ENCODE measurements at regions not wholly inside any gene's neighbourhood (a gene's known extent, or its start where the extent isn't known, plus 50 kb on each side); places are given as distances from the start of the nearest gene placed in this dataset.

- no peaks in the 10 kb centered on the region for H3K4me1 ChIP-seq
- no peak for DNase-seq (ENCODE audit: extremely low spot score in 2 of 2)
- no peaks in the 10 kb centered on the region for H3K27me3 ChIP-seq
- intact Hi-C loops (cut with DNase I), result no loop called here
- H3K4me3 ChIP-seq, result no peak overlapping the region
- H3K9me3 ChIP-seq, result no peaks in the 10 kb centered on the region
- TF ChIP-seq CTCF (IDR thresholded peaks at IDR 0.05) (no peak), POLR2AphosphoS5 (IDR thresholded peaks at IDR 0.05; ENCODE audit: insufficient read depth in 1 of 2, low read depth in 1 of 2) (no peak), POLR2A (IDR thresholded peaks at IDR 0.05) (no peak)
- no peak overlapping the region for H3K27ac ChIP-seq
- no peaks in the 10 kb centered on the region for H3K36me3 ChIP-seq
Observed at GRCh38 chr2:164073101-164074074, 337.6 kb upstream of the FIGN start.

GRCh38 chr2:164069540-164069939 lies 333.7 kb upstream of the FIGN start:
- intact Hi-C loops (cut with DNase I), result no loop called here
- Histone ChIP-seq H3K27ac (no peak overlapping the region), H3K9me3 (no peaks in the 10 kb centered on the region), H3K36me3 (no peaks in the 10 kb centered on the region), H3K27me3 (no peaks in the 10 kb centered on the region), H3K4me1 (no peaks in the 10 kb centered on the region), H3K4me3 (no peak overlapping the region)
- DNase-seq (ENCODE audit: extremely low spot score in 2 of 2), result no peak
- TF ChIP-seq POLR2AphosphoS5 (IDR thresholded peaks at IDR 0.05; ENCODE audit: insufficient read depth in 1 of 2, low read depth in 1 of 2), result no peak
- TF ChIP-seq POLR2A (IDR thresholded peaks at IDR 0.05), result no peak
- TF ChIP-seq CTCF (IDR thresholded peaks at IDR 0.05), result no peak

GRCh38 chr2:164068063-164068462 lies 332.3 kb upstream of the FIGN start:
- no peaks in the 10 kb centered on the region for H3K4me1 ChIP-seq
- no peaks in the 10 kb centered on the region for H3K9me3 ChIP-seq
- no peaks in the 10 kb centered on the region for H3K36me3 ChIP-seq
- TF ChIP-seq POLR2A (IDR thresholded peaks at IDR 0.05), result no peak
- no peak for TF ChIP-seq CTCF (IDR thresholded peaks at IDR 0.05)
- TF ChIP-seq POLR2AphosphoS5 (IDR thresholded peaks at IDR 0.05; ENCODE audit: insufficient read depth in 1 of 2, low read depth in 1 of 2), result no peak
- no peaks in the 10 kb centered on the region for H3K27me3 ChIP-seq
- H3K4me3 ChIP-seq, result no peak overlapping the region
- intact Hi-C loops (cut with DNase I), result no loop called here
- H3K27ac ChIP-seq, result no peak overlapping the region
- no peak for DNase-seq (ENCODE audit: extremely low spot score in 2 of 2)

- Histone ChIP-seq H3K27me3 (no peaks in the 10 kb centered on the region), H3K9me3 (no peaks in the 10 kb centered on the region), H3K27ac (no peak overlapping the region), H3K4me3 (no peak overlapping the region), H3K4me1 (no peaks in the 10 kb centered on the region), H3K36me3 (no peaks in the 10 kb centered on the region)
- intact Hi-C loops (cut with DNase I), result no loop called here
- no peak for TF ChIP-seq POLR2A (IDR thresholded peaks at IDR 0.05)
- TF ChIP-seq POLR2AphosphoS5 (IDR thresholded peaks at IDR 0.05; ENCODE audit: insufficient read depth in 1 of 2, low read depth in 1 of 2), result no peak
- no peak for TF ChIP-seq CTCF (IDR thresholded peaks at IDR 0.05)
- DNase-seq (ENCODE audit: extremely low spot score in 2 of 2), result no peak
Observed at GRCh38 chr2:164066095-164066494, 330.3 kb upstream of the FIGN start.

GRCh38 chr2:164065038-164065437 lies 329.2 kb upstream of the FIGN start:
- H3K27me3 ChIP-seq, result no peaks in the 10 kb centered on the region
- intact Hi-C loops (cut with DNase I), result no loop called here
- no peak overlapping the region for H3K27ac ChIP-seq
- TF ChIP-seq CTCF (IDR thresholded peaks at IDR 0.05), result no peak
- TF ChIP-seq POLR2AphosphoS5 (IDR thresholded peaks at IDR 0.05; ENCODE audit: insufficient read depth in 1 of 2, low read depth in 1 of 2), result no peak
- no peak for TF ChIP-seq POLR2A (IDR thresholded peaks at IDR 0.05)
- no peaks in the 10 kb centered on the region for H3K9me3 ChIP-seq
- no peak overlapping the region for H3K4me3 ChIP-seq
- no peaks in the 10 kb centered on the region for H3K4me1 ChIP-seq
- DNase-seq (ENCODE audit: extremely low spot score in 2 of 2), result no peak
- no peaks in the 10 kb centered on the region for H3K36me3 ChIP-seq

Measured in vagina (tissue), 2 donors.